IMR-90 (cell line): ENCODE measurements at regions not wholly inside any gene's neighbourhood (a gene's known extent, or its start where the extent isn't known, plus 50 kb on each side); places are given as distances from the start of the nearest gene placed in this dataset.

ENCODE experiments used
- ATAC-seq: fragments of 200-7000 bp; cut with Tn5 transposase; 2 replicates; pipeline ENCODE4 v1.9.1; 2020; ENCODE audit warnings: low read depth, mild to moderate bottlenecking, moderate library complexity
- BruUV-seq: library from RNA; stranded (reverse); fragments of 400-500 nt; replicated peaks from 2 replicates; lab custom pipeline; 2021; lab: Mats Ljungman, UMichigan
- CTCF ChIA-PET: fragments of 300-600 bp; formaldehyde crosslinking; extraction: SDS; loops from one replicate; lab custom pipeline; 2021; ENCODE audit warnings: antibody characterized with exemption; lab: Yijun Ruan, JAX
- POLR2A ChIA-PET: fragments of 300-600 bp; sonication (Branson Sonifier 250); formaldehyde crosslinking; loops from one replicate; lab custom pipeline; 2022; ENCODE audit warnings: antibody characterized with exemption; ENCODE audit not compliant: unreplicated experiment; lab: Charles Lee
- DNase-seq: peaks from one replicate; pipeline ENCODE4 v3.0.0; 2013
- H2AFZ ChIP-seq: replicated peaks from 2 replicates; pipeline ENCODE3; 2013; ENCODE audit warnings: low read length, mild to moderate bottlenecking; ENCODE audit not compliant: poor library complexity
- H2AK5ac ChIP-seq: 2 replicates; pipeline ENCODE4 v1.6.1; 2013; ENCODE audit warnings: low read depth, low read length, inconsistent platforms
- H2AK9ac ChIP-seq: replicated peaks from 2 replicates; pipeline ENCODE3; 2013; ENCODE audit warnings: mild to moderate bottlenecking, low read depth, low read length, moderate library complexity; ENCODE audit not compliant: poor library complexity
- H2BK120ac ChIP-seq: 2 replicates; pipeline ENCODE4 v1.6.1; 2013; ENCODE audit warnings: low read depth, low read length, inconsistent platforms
- H2BK15ac ChIP-seq: 3 replicates; pipeline ENCODE4 v1.6.1; 2013; ENCODE audit warnings: low read depth, low read length, inconsistent platforms
- H2BK20ac ChIP-seq: 2 replicates; pipeline ENCODE4 v1.6.1; 2013; ENCODE audit warnings: low read depth, mild to moderate bottlenecking, inconsistent platforms, low read length, moderate library complexity
- H2BK5ac ChIP-seq: 2 replicates; pipeline ENCODE4 v1.6.1; 2013; ENCODE audit warnings: mild to moderate bottlenecking, low read depth, low read length, inconsistent platforms; ENCODE audit not compliant: poor library complexity, severe bottlenecking
- H3K14ac ChIP-seq: replicated peaks from 2 replicates; pipeline ENCODE4 v1.6.1; 2013; ENCODE audit warnings: low read depth, low read length, inconsistent platforms
- H3K18ac ChIP-seq: 2 replicates; pipeline ENCODE4 v1.6.1; 2013; ENCODE audit warnings: low read depth, low read length, control low read depth
- H3K23ac ChIP-seq: 2 replicates; pipeline ENCODE4 v1.6.1; 2013; ENCODE audit warnings: low read depth, low read length, inconsistent platforms
- H3K27ac ChIP-seq: 2 replicates; pipeline ENCODE4 v1.5.1; 2013; ENCODE audit warnings: mild to moderate bottlenecking, control low read depth, low read length; ENCODE audit not compliant: insufficient read depth
- H3K27me3 ChIP-seq: 2 replicates; pipeline ENCODE4 v1.6.1; 2013; ENCODE audit warnings: low read length; ENCODE audit not compliant: control insufficient read depth, insufficient read depth
- H3K36me3 ChIP-seq: 2 replicates; pipeline ENCODE4 v1.6.1; 2013; ENCODE audit warnings: low read length, mixed read lengths; ENCODE audit not compliant: control insufficient read depth, insufficient read depth
- H3K4ac ChIP-seq: 2 replicates; pipeline ENCODE4 v1.6.1; 2013; ENCODE audit warnings: low read depth, low read length, inconsistent platforms
- H3K4me1 ChIP-seq: 2 replicates; pipeline ENCODE4 v1.6.1; 2013; ENCODE audit warnings: low read length, mixed read lengths; ENCODE audit not compliant: control insufficient read depth, insufficient read depth
- H3K4me2 ChIP-seq: 2 replicates; pipeline ENCODE4 v1.6.1; 2013; ENCODE audit warnings: low read depth, mild to moderate bottlenecking, control low read depth, low read length, moderate library complexity
- H3K4me3 ChIP-seq: 2 replicates; pipeline ENCODE4 v1.5.1; 2013; ENCODE audit warnings: low read depth, mild to moderate bottlenecking, control low read depth, low read length, moderate library complexity; ENCODE audit not compliant: insufficient read depth
- H3K56ac ChIP-seq: 2 replicates; pipeline ENCODE4 v1.6.1; 2013; ENCODE audit warnings: low read length, inconsistent platforms; ENCODE audit not compliant: insufficient read depth; ENCODE audit errors: extremely low read depth
- H3K79me1 ChIP-seq, 2 experiments: 2 replicates each; pipeline ENCODE4 v1.6.1; 2013; ENCODE audit warnings: low read length in 2 of 2, inconsistent platforms in 1 of 2, low read depth in 1 of 2
- H3K9ac ChIP-seq: 2 replicates; pipeline ENCODE4 v1.6.1; 2013; ENCODE audit warnings: low read depth, low read length, control low read depth
- H3K9me1 ChIP-seq: 2 replicates; pipeline ENCODE4 v1.6.1; 2013; ENCODE audit warnings: low read length, inconsistent platforms; ENCODE audit not compliant: insufficient read depth
- H3K9me3 ChIP-seq: 2 replicates; pipeline ENCODE4 v1.6.1; 2013; ENCODE audit warnings: low read length; ENCODE audit not compliant: control insufficient read depth, insufficient read depth
- H4K20me1 ChIP-seq: 2 replicates; pipeline ENCODE4 v1.6.1; 2013; ENCODE audit warnings: low read length, inconsistent platforms; ENCODE audit not compliant: insufficient read depth
- H4K5ac ChIP-seq: 2 replicates; pipeline ENCODE4 v1.6.1; 2013; ENCODE audit warnings: mild to moderate bottlenecking, low read depth, low read length, control low read depth
- H4K8ac ChIP-seq, 2 experiments: 2 replicates each; pipeline ENCODE4 v1.6.1; 2013; ENCODE audit warnings: low read depth in 2 of 2, low read length in 2 of 2, control low read depth in 1 of 2, inconsistent platforms in 1 of 2
- H4K91ac ChIP-seq: 2 replicates; pipeline ENCODE4 v1.6.1; 2013; ENCODE audit warnings: low read depth, low read length, inconsistent platforms; ENCODE audit not compliant: insufficient read depth
- POLR2A ChIP-seq: IDR thresholded peaks from 2 replicates; pipeline ENCODE4 v1.6.1; 2012; ENCODE audit warnings: mild to moderate bottlenecking, low read depth, low read length
- USF2 ChIP-seq: fragments of 150-350 bp; IDR thresholded peaks from 2 replicates; pipeline ENCODE4 v1.6.1; 2017; ENCODE audit warnings: mild to moderate bottlenecking, antibody characterized with exemption, low read length, low read depth
- WGBS, 2 experiments: methylation state at CpG; one replicate each; pipeline versions ENCODE4 v1.1.5 to v1.1.7; 2013; ENCODE audit warnings: missing lambda C conversion rate in 2 of 2; ENCODE audit not compliant: insufficient read length in 1 of 2; ENCODE audit errors: extremely low coverage in 2 of 2; 5-methylcytosine and 5-hydroxymethylcytosine counted together
- dilution Hi-C: fragments of 300-500 bp; cut with HindIII; formaldehyde crosslinking; loops from one replicate; pipeline ENCODE4 v1.14.3; 2018; ENCODE audit warnings: low sequenced_read_pairs; ENCODE audit not compliant: unreplicated experiment
- in situ Hi-C: fragments of 300-500 bp; cut with MboI; formaldehyde crosslinking; loops from 3 replicates; pipeline ENCODE4 v1.14.3; 2019; ENCODE audit warnings: low sequenced_read_pairs, inconsistent platforms, mixed read lengths
- intact Hi-C: fragments of 100-400 bp; cut with micrococcal nuclease; formaldehyde crosslinking; loops from 2 replicates; pipeline ENCODE4 v1.10.0; 2022

- no peaks in the 10 kb centered on the region for H3K4me1 ChIP-seq
- no peaks in the 10 kb centered on the region for H3K9me3 ChIP-seq
- H2BK20ac ChIP-seq, result no peak overlapping the region
- no peak overlapping the region for H2BK15ac ChIP-seq
- no peak overlapping the region for H2BK120ac ChIP-seq
- ChIA-PET POLR2A (no interaction called here), CTCF (no interaction called here)
- H3K23ac ChIP-seq, result no peak overlapping the region
- no peak for TF ChIP-seq USF2
- no peak for TF ChIP-seq POLR2A
- no peak overlapping the region for H2AK9ac ChIP-seq
- no peak overlapping the region for H4K5ac ChIP-seq
- dilution Hi-C loops (no loop called here), intact Hi-C loops (no loop called here), in situ Hi-C loops (no loop called here)
- no CpG with 5 or more reads among the region's 6 CpGs for WGBS, 2 experiments
- DNase-seq (no peak), ATAC-seq (no peak)
- no peak overlapping the region for H2BK5ac ChIP-seq
- no peak overlapping the region for H3K4ac ChIP-seq
- H3K18ac ChIP-seq, result no peak overlapping the region
- no peak overlapping the region for H3K56ac ChIP-seq
- no peak overlapping the region for H3K14ac ChIP-seq
- H4K91ac ChIP-seq, result no peak overlapping the region
- no peak overlapping the region for H3K4me2 ChIP-seq
- no TSS peak for BruUV-seq
- H3K36me3 ChIP-seq, result no peaks in the 10 kb centered on the region
- H4K8ac ChIP-seq, result no peak overlapping the region
- H2AK5ac ChIP-seq, result no peak overlapping the region
- no peak overlapping the region for H3K9ac ChIP-seq
- H2AFZ ChIP-seq, result no peak overlapping the region
- H3K4me3 ChIP-seq, result no peak overlapping the region
- no peaks in the 10 kb centered on the region for H3K79me1 ChIP-seq
- H3K9me1 ChIP-seq, result no peaks in the 10 kb centered on the region
- no peak overlapping the region for H3K27ac ChIP-seq
- no peaks in the 10 kb centered on the region for H4K20me1 ChIP-seq
- no peaks in the 10 kb centered on the region for H3K27me3 ChIP-seq
Measured at GRCh38 chr5:135644816-135645215, 66.0 kb upstream of the CXCL14 start.
